H1 (cell line): ENCODE measurements at regions not wholly inside any gene's neighbourhood (a gene's known extent, or its start where the extent isn't known, plus 50 kb on each side); places are given as distances from the start of the nearest gene placed in this dataset.

Experiments
- CTCF ChIA-PET: fragments of 300-600 bp; sonication (Branson Sonifier 250); formaldehyde crosslinking; loops from one replicate; lab custom pipeline; 2021; ENCODE audit not compliant: partially characterized antibody; lab: Charles Lee
- POLR2A ChIA-PET: fragments of 300-600 bp; sonication (Branson Sonifier 250); formaldehyde crosslinking; loops from one replicate; lab custom pipeline; 2021; ENCODE audit warnings: inconsistent platforms; ENCODE audit not compliant: partially characterized antibody; lab: Charles Lee
- DNase-seq, 2 experiments: peaks; one replicate each; pipeline versions ENCODE4 v3.0.0 to v3.0.0-alpha.2; 2010 to 2022; ENCODE audit warnings: low spot score in 2 of 2, low read depth in 1 of 2, mixed read lengths in 1 of 2
- FAIRE-seq: peaks from 2 replicates; lab custom pipeline; 2011; peaks lifted over from hg19 to GRCh38; lab: Jason Lieb, UNC
- H2AFZ ChIP-seq: 2 replicates; pipeline ENCODE4 v1.8.1; 2012; ENCODE audit warnings: low read length, inconsistent platforms
- H2AK5ac ChIP-seq: 2 replicates; pipeline ENCODE4 v1.6.1; 2013; ENCODE audit warnings: low read depth, low read length
- H2BK120ac ChIP-seq: replicated peaks from 2 replicates; pipeline ENCODE3; 2013; ENCODE audit warnings: low read depth, low read length, inconsistent platforms
- H2BK12ac ChIP-seq: 2 replicates; pipeline ENCODE4 v1.6.1; 2013; ENCODE audit warnings: low read depth, low read length
- H2BK15ac ChIP-seq: 2 replicates; pipeline ENCODE4 v1.6.1; 2013; ENCODE audit warnings: low read length
- H2BK20ac ChIP-seq: 2 replicates; pipeline ENCODE4 v1.6.1; 2013; ENCODE audit warnings: low read length
- H2BK5ac ChIP-seq: 2 replicates; pipeline ENCODE4 v1.6.1; 2013; ENCODE audit warnings: low read depth, low read length
- H3K14ac ChIP-seq: 2 replicates; pipeline ENCODE4 v1.6.1; 2013; ENCODE audit warnings: inconsistent platforms; ENCODE audit not compliant: insufficient read length
- H3K18ac ChIP-seq: 2 replicates; pipeline ENCODE4 v1.6.1; 2013; ENCODE audit warnings: low read length; ENCODE audit errors: extremely low read depth
- H3K23ac ChIP-seq: 2 replicates; pipeline ENCODE4 v1.6.1; 2013; ENCODE audit warnings: inconsistent platforms; ENCODE audit not compliant: insufficient read length
- H3K23me2 ChIP-seq: 2 replicates; pipeline ENCODE4 v1.6.1; 2013; ENCODE audit warnings: low read depth, low read length
- H3K27ac ChIP-seq: 2 replicates; pipeline ENCODE4 v1.6.1; 2011; ENCODE audit warnings: low read depth, low read length, inconsistent platforms
- H3K27me3 ChIP-seq, 4 experiments: replicated peaks in 1 of 4; 1 replicate in 1 of 4; 2 replicates in 3 of 4; pipeline versions ENCODE4 v1.6.1 to v1.8.1; 2011 to 2013; ENCODE audit warnings: low read length in 3 of 4, mild to moderate bottlenecking in 3 of 4, inconsistent platforms in 2 of 4, mixed read lengths in 2 of 4, moderate library complexity in 1 of 4; ENCODE audit not compliant: control insufficient read depth in 3 of 4, insufficient read depth in 3 of 4; ENCODE audit errors: extremely low read depth in 1 of 4
- H3K36me3 ChIP-seq, 4 experiments: 2 replicates each; pipeline versions ENCODE4 v1.6.1 to v1.8.1; 2011 to 2013; ENCODE audit warnings: mild to moderate bottlenecking in 4 of 4, low read length in 3 of 4, moderate library complexity in 2 of 4, control low read depth in 1 of 4, inconsistent platforms in 1 of 4; ENCODE audit not compliant: insufficient read depth in 4 of 4, control insufficient read depth in 2 of 4
- H3K4ac ChIP-seq: replicated peaks from 2 replicates; pipeline ENCODE3; 2013; ENCODE audit warnings: low read length, low read depth, mixed read lengths, inconsistent platforms; ENCODE audit not compliant: insufficient read length
- H3K4me1 ChIP-seq, 4 experiments: replicated peaks in 1 of 4; 1 replicate in 1 of 4; 2 replicates in 3 of 4; pipeline versions ENCODE4 v1.6.1 to v1.8.1; 2011 to 2013; ENCODE audit warnings: low read length in 3 of 4, inconsistent platforms in 2 of 4, mixed read lengths in 1 of 4; ENCODE audit not compliant: insufficient read depth in 4 of 4, control insufficient read depth in 3 of 4
- H3K4me2 ChIP-seq, 2 experiments: 2 replicates each; pipeline versions ENCODE4 v1.6.1 to v1.8.1; 2011 to 2013; ENCODE audit warnings: low read depth in 2 of 2, low read length in 2 of 2, control low read depth in 1 of 2, inconsistent platforms in 1 of 2, mild to moderate bottlenecking in 1 of 2; ENCODE audit not compliant: insufficient read depth in 1 of 2
- H3K4me3 ChIP-seq, 4 experiments: fragments of 200-600, 300-600 bp in 1 of 4; sonication (generic), shearing (Covaris generic), sonication (Bioruptor Twin) in 1 of 4; 2 replicates each; pipeline versions ENCODE4 v1.5.1 to v1.8.1; 2011 to 2016; ENCODE audit warnings: low read length in 4 of 4, low read depth in 3 of 4, control low read depth in 2 of 4, inconsistent platforms in 2 of 4, mild to moderate bottlenecking in 2 of 4, mixed read lengths in 1 of 4, moderate library complexity in 1 of 4; ENCODE audit not compliant: insufficient read depth in 2 of 4; ENCODE audit errors: extremely low read depth in 1 of 4
- H3K56ac ChIP-seq: replicated peaks from 2 replicates; pipeline ENCODE3; 2013; ENCODE audit warnings: low read depth, mild to moderate bottlenecking, mixed read lengths, low read length, inconsistent platforms; ENCODE audit not compliant: insufficient read length
- H3K79me1 ChIP-seq: 2 replicates; pipeline ENCODE4 v1.6.1; 2013; ENCODE audit warnings: low read depth, low read length, control low read depth
- H3K79me2 ChIP-seq, 2 experiments: 2 replicates each; pipeline versions ENCODE4 v1.6.1 to v1.8.1; 2012 to 2013; ENCODE audit warnings: low read length in 2 of 2, mild to moderate bottlenecking in 2 of 2, inconsistent platforms in 1 of 2; ENCODE audit not compliant: insufficient read depth in 2 of 2, control insufficient read depth in 1 of 2
- H3K9ac ChIP-seq, 4 experiments: replicated peaks in 1 of 4; 1 replicate in 1 of 4; 2 replicates in 3 of 4; pipeline versions ENCODE4 v1.6.1 to v1.8.1; 2011 to 2013; ENCODE audit warnings: low read depth in 3 of 4, low read length in 3 of 4, control low read depth in 2 of 4, mild to moderate bottlenecking in 2 of 4, moderate library complexity in 2 of 4, inconsistent platforms in 1 of 4; ENCODE audit errors: extremely low read depth in 1 of 4
- H3K9me3 ChIP-seq, 2 experiments: 2 replicates each; pipeline versions ENCODE4 v1.6.1 to v1.8.1; 2012 to 2013; ENCODE audit warnings: mild to moderate bottlenecking in 2 of 2, moderate library complexity in 2 of 2, control low read depth in 1 of 2, inconsistent platforms in 1 of 2, low read depth in 1 of 2, low read length in 1 of 2, mixed read lengths in 1 of 2; ENCODE audit not compliant: insufficient read depth in 2 of 2
- H4K20me1 ChIP-seq, 2 experiments: replicated peaks in 1 of 2; 2 replicates each; pipeline versions ENCODE3 to v1.8.1; 2011 to 2013; ENCODE audit warnings: inconsistent platforms in 2 of 2, low read length in 2 of 2, mild to moderate bottlenecking in 1 of 2; ENCODE audit not compliant: insufficient read depth in 2 of 2, control insufficient read depth in 1 of 2
- H4K5ac ChIP-seq: 2 replicates; pipeline ENCODE4 v1.6.1; 2013; ENCODE audit warnings: low read length, low read depth, mixed read lengths, inconsistent platforms; ENCODE audit not compliant: insufficient read length
- H4K8ac ChIP-seq: 2 replicates; pipeline ENCODE4 v1.8.0; 2013; ENCODE audit warnings: mild to moderate bottlenecking, moderate library complexity, low read length, inconsistent platforms; ENCODE audit not compliant: insufficient read depth; ENCODE audit errors: extremely low read depth
- H4K91ac ChIP-seq: replicated peaks from 2 replicates; pipeline ENCODE3; 2013; ENCODE audit warnings: low read length, mixed read lengths, inconsistent platforms; ENCODE audit not compliant: insufficient read length
- ATF2 ChIP-seq: IDR thresholded peaks from 2 replicates; pipeline ENCODE4 v1.6.1; 2012; ENCODE audit warnings: low read length, inconsistent platforms
- BCL11A ChIP-seq, 2 experiments: IDR thresholded peaks; one replicate each; pipeline ENCODE4 v1.6.1; 2011; ENCODE audit warnings: low read depth in 2 of 2, low read length in 2 of 2, mild to moderate bottlenecking in 2 of 2
- POLR2AphosphoS5 ChIP-seq: IDR thresholded peaks from 2 replicates; pipeline ENCODE4 v1.6.1; 2011; ENCODE audit warnings: low read depth, low read length
- SIX5 ChIP-seq: IDR thresholded peaks from 2 replicates; pipeline ENCODE4 v1.6.1; 2011; ENCODE audit warnings: mild to moderate bottlenecking, low read depth, low read length
- SRF ChIP-seq: IDR thresholded peaks from 2 replicates; pipeline ENCODE4 v1.6.1; 2011; ENCODE audit warnings: mild to moderate bottlenecking, low read depth, low read length, moderate library complexity
- WGBS, 2 experiments: shearing (Covaris generic) in 1 of 2; methylation state at CpG; one replicate each; pipeline versions ENCODE4 v1.1.6 to v1.1.7; 2013 to 2015; ENCODE audit warnings: low lambda C conversion rate in 2 of 2, mixed read lengths in 2 of 2, inconsistent platforms in 1 of 2, low coverage in 1 of 2, missing lambda C conversion rate in 1 of 2; ENCODE audit not compliant: insufficient replicate concordance in 2 of 2, insufficient coverage in 1 of 2, insufficient read length in 1 of 2; ENCODE audit errors: extremely low coverage in 1 of 2, missing lambda C conversion rate in 1 of 2; 5-methylcytosine and 5-hydroxymethylcytosine counted together

- DNase-seq, result no peak
- H3K79me1 ChIP-seq, result no peaks in the 10 kb centered on the region
- H2BK12ac ChIP-seq, result no peak overlapping the region
- H2BK15ac ChIP-seq, result no peak overlapping the region
- no peak overlapping the region for H2BK5ac ChIP-seq
- no peak overlapping the region for H2BK120ac ChIP-seq
- ChIA-PET CTCF (interaction anchor here (1.3 to 12.6 kb wide), 2 partner anchors 10 to 20 kb away, joined by 3 to 88 read pairs; no protein-coding TSS in a partner anchor), POLR2A (no interaction called here)
- H3K9me3 ChIP-seq, result no peaks in the 10 kb centered on the region
- H4K20me1 ChIP-seq, result no peaks in the 10 kb centered on the region
- no peak overlapping the region for H4K5ac ChIP-seq
- peaks cover 0 to 5% (median 1%) of the 10 kb centered on the region in 4 experiments; a peak in 3 of 7 replicates for H3K4me1 ChIP-seq
- no peak for TF ChIP-seq SIX5
- TF ChIP-seq ATF2, result no peak
- no peak for TF ChIP-seq SRF
- TF ChIP-seq BCL11A (IDR thresholded peaks at IDR 0.05; ENCODE audit: low read depth in 2 of 2, low read length in 2 of 2), result no peak
- no peak for TF ChIP-seq POLR2AphosphoS5
- no peaks in the 10 kb centered on the region for H3K79me2 ChIP-seq
- H3K14ac ChIP-seq, result no peak overlapping the region
- WGBS, 2 experiments, result 29% methylated on average over 1 of the region's 1 CpG; no CpG with 5 or more reads in 1 of the 2 experiments
- H3K36me3 ChIP-seq, result no peaks in the 10 kb centered on the region
- H3K27me3 ChIP-seq, result no peaks in the 10 kb centered on the region
- no peak overlapping the region for H3K4me2 ChIP-seq
- H3K18ac ChIP-seq, result no peak overlapping the region
- H2AK5ac ChIP-seq, result no peak overlapping the region
- no peak overlapping the region for H3K4ac ChIP-seq
- H3K23me2 ChIP-seq, result no peaks in the 10 kb centered on the region
- H3K9ac ChIP-seq, result no peak overlapping the region
- H3K23ac ChIP-seq, result no peak overlapping the region
- H4K8ac ChIP-seq, result no peak overlapping the region
- no peak overlapping the region for H3K56ac ChIP-seq
- FAIRE-seq, result no peak
- no peak overlapping the region for H4K91ac ChIP-seq
- H3K27ac ChIP-seq, result no peak overlapping the region
- H2BK20ac ChIP-seq, result no peak overlapping the region
- no peak overlapping the region for H3K4me3 ChIP-seq
- H2AFZ ChIP-seq, result peak overlapping the region; percentile 84; the same call in 1 of the 2 replicates
These were observed 859.2 kb upstream of the SEMA6A start for GRCh38 chr5:117433818-117434217.
